Superior temporal gyrus (tissue), 1 donor: ENCODE measurements at regions not wholly inside any gene's neighbourhood (a gene's known extent, or its start where the extent isn't known, plus 50 kb on each side); places are given as distances from the start of the nearest gene placed in this dataset.

Source experiments
- DNase-seq: peaks from one replicate; pipeline ENCODE4 v3.0.0-alpha.2; 2016; ENCODE audit errors: extremely low spot score

- no peak for DNase-seq
These were observed 51.0 kb downstream of the FAT4 start for GRCh38 chr4:125365731-125366130.

- DNase-seq: no peak
These were observed 53.4 kb downstream of the FAT4 start for GRCh38 chr4:125368146-125368545.

- DNase-seq: no peak
These were observed 53.9 kb downstream of the FAT4 start for GRCh38 chr4:125368671-125369081.

- DNase-seq: no peak
These were observed 54.3 kb downstream of the FAT4 start for GRCh38 chr4:125369098-125369497.

GRCh38 chr4:125370478-125370877 lies 55.7 kb downstream of the FAT4 start:
- DNase-seq: no peak

GRCh38 chr4:125382995-125383394 lies 68.2 kb downstream of the FAT4 start:
- no peak for DNase-seq

GRCh38 chr4:125387770-125388169 lies 73.0 kb downstream of the FAT4 start:
- DNase-seq: no peak

GRCh38 chr4:125388613-125389012 lies 73.9 kb downstream of the FAT4 start:
- DNase-seq: no peak

GRCh38 chr4:125389713-125390112 lies 75.0 kb downstream of the FAT4 start:
- no peak for DNase-seq

- no peak for DNase-seq
These were observed 75.4 kb downstream of the FAT4 start for GRCh38 chr4:125390126-125390525.

GRCh38 chr4:125390727-125391126 lies 76.0 kb downstream of the FAT4 start:
- no peak for DNase-seq

GRCh38 chr4:125392694-125393093 lies 77.9 kb downstream of the FAT4 start:
- no peak for DNase-seq

- DNase-seq: no peak
These were observed 79.1 kb downstream of the FAT4 start for GRCh38 chr4:125393825-125394224.

GRCh38 chr4:125397226-125397625 lies 82.5 kb downstream of the FAT4 start:
- DNase-seq: no peak

GRCh38 chr4:125398263-125399002 lies 83.7 kb downstream of the FAT4 start:
- no peak for DNase-seq

- DNase-seq: no peak
These were observed 86.0 kb downstream of the FAT4 start for GRCh38 chr4:125400756-125401155.

- no peak for DNase-seq
These were observed 87.0 kb downstream of the FAT4 start for GRCh38 chr4:125401784-125402183.

GRCh38 chr4:125420526-125420925 lies 105.8 kb downstream of the FAT4 start:
- no peak for DNase-seq

GRCh38 chr4:125421547-125421946 lies 106.8 kb downstream of the FAT4 start:
- DNase-seq: no peak

GRCh38 chr4:125423124-125423523 lies 108.4 kb downstream of the FAT4 start:
- no peak for DNase-seq

- DNase-seq: no peak
These were observed 114.1 kb downstream of the FAT4 start for GRCh38 chr4:125428832-125429231.

GRCh38 chr4:125430086-125430485 lies 115.3 kb downstream of the FAT4 start:
- no peak for DNase-seq

GRCh38 chr4:125432078-125432477 lies 117.3 kb downstream of the FAT4 start:
- DNase-seq: peak; percentile 47

GRCh38 chr4:125433453-125433852 lies 118.7 kb downstream of the FAT4 start:
- peak; percentile 35 for DNase-seq
